D721Med (cell line): ENCODE measurements at regions not wholly inside any gene's neighbourhood (a gene's known extent, or its start where the extent isn't known, plus 50 kb on each side); places are given as distances from the start of the nearest gene placed in this dataset.

Source experiments
- DNase-seq: peaks from one replicate; pipeline ENCODE4 v3.0.0; 2011; ENCODE audit warnings: low spot score; ENCODE audit not compliant: insufficient read length
- FAIRE-seq: peaks from 2 replicates; lab custom pipeline; 2011; peaks lifted over from hg19 to GRCh38; lab: Jason Lieb, UNC
- CTCF ChIP-seq: IDR thresholded peaks from 2 replicates; pipeline ENCODE4 v1.5.1; 2012; ENCODE audit warnings: mild to moderate bottlenecking, control low read depth; ENCODE audit not compliant: insufficient read depth; ENCODE audit errors: missing control alignments

DNA sequence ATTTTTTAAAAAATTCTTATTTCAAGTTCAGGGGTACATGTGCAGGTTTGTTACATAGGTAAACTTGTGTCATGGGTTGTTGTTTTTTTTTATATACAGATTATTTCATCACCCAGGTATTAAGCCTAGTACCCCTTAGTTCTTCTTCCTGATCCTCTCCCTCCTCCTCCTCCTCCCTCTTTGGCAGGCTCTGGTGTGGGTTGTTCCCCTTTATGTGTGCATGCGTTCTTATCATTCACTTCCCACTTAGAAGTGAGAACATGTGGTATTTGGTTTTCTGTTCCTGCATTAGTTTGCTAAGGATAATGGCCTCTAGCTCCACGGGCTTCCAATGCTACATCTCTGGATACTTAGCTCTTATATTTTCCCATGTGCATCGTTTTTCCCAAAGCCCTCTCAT lies 404.4 kb downstream of the HAPSTR1 start:
- no peak for DNase-seq
- no peak for FAIRE-seq
- TF ChIP-seq CTCF, result no peak

DNA sequence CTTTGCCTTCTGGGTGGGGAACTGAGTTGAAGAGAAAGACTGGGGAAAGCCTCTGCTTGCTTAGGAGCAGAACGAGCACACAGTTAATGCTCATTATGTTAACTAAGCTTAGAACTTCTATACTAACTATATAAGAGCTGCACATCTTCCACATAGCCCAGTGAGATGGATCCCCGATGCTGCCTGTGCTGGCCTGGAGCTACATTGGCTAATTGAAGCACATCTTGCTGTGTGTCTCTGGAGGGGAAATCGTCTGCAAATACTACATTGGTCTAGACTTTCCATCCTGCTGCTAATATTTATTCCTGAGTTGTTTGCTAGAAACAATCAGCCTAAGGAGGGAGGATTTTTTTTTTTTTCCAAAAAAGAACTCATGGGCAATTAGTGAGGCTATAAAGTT lies 406.3 kb downstream of the HAPSTR1 start:
- TF ChIP-seq CTCF, result no peak
- DNase-seq, result no peak
- no peak for FAIRE-seq

DNA sequence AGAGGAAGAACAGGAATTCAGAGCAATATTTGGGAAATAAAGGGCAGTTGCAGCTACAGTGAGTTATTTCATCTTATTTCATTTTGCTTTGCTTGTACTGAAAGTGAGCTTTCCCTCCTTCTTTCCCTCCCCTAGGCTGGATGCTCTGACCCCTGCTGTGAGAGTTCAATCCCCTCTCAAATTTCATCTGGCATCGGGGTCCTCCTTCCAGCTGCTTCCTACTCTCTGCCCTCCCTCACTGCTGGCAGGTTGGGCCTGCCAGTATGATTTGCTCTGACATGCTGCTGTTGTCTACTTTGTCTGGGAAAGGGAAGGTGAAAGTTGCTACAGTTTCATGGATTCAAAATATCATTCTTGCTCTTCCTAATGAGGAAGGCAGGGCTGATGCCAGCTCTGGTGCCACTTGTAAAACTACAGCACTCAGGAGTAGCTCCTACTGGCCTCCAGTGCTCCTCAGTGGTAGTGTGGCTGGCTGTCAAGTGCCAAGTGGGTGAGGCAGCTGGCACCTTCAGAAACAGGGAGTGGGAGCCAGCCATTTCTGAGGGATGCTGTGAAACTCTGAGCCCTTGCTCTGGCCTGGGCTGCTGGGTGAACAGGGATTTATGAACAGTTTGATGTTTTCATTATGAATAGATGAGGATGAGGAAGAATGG lies 408.6 kb downstream of the HAPSTR1 start:
- TF ChIP-seq CTCF, result no peak
- DNase-seq, result no peak
- no peak for FAIRE-seq

GRCh38 chr16:9500872-9501271 lies 409.4 kb downstream of the HAPSTR1 start:
- DNase-seq (no peak), FAIRE-seq (no peak)
- TF ChIP-seq CTCF, result no peak

GRCh38 chr16:9503251-9503984 lies 412.0 kb downstream of the HAPSTR1 start:
- FAIRE-seq (no peak), DNase-seq (no peak)
- TF ChIP-seq CTCF, result no peak

DNA sequence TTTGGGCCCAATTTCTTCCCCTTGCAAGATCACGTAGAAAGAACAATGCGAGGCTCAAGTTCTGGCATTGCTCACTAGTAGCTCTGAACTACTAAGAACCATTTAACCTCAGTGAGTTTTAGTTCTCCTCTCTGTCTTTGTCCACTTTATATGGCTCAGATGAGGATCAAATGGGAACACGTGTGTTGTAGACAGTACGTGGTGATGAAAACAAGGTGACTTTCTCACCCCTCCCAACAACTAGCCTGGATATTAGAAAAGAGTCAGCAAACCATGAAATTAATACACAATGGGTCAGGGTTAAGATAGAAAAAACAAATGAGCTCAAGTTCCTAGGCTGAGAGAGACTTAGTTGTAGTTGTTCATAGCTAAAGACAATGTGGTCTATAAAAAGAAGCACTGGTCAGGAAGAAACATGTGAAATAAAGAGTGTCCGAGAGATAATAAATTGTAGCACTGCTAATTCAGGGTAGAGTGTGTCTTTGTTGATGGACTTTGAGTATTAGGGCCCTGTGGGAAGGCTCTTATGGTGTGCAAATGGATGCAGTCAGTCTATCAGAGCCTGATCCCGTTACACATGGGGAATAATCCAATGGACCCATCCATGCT lies 417.0 kb downstream of the HAPSTR1 start:
- DNase-seq (no peak), FAIRE-seq (no peak)
- no peak for TF ChIP-seq CTCF

DNA sequence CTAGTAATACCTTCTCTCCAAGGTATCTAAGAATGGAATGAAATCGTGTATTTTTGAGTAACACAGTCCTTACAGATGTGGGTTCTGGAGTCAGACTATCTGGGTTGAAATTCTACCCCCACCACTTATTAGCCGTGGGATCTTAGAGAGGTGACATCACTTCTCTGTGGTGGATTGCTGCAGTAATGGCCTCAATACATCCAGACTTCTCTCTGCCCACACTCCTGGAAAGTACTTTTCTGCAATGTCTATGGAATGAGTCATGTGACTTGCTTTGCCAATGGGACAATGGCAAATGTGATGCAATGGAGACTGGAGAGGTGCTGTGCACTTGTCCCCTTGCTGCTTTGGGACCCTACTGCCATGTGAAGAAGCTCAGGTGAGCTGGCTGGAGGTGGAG lies 418.2 kb downstream of the HAPSTR1 start:
- TF ChIP-seq CTCF, result no peak

More for the DNA sequence above, 418.2 kb downstream of the HAPSTR1 start:
- FAIRE-seq, result no peak
- DNase-seq, result no peak
